Caco-2 (cell line): ENCODE measurements at regions not wholly inside any gene's neighbourhood (a gene's known extent, or its start where the extent isn't known, plus 50 kb on each side); places are given as distances from the start of the nearest gene placed in this dataset.

Experiments used
- BruUV-seq: library from RNA; stranded (reverse); fragments of 400-500 nt; replicated peaks from 2 replicates; lab custom pipeline; 2021; lab: Mats Ljungman, UMichigan
- CTCF ChIA-PET: fragments of 300-600 bp; sonication (Branson Sonifier 250); formaldehyde crosslinking; loops from one replicate; lab custom pipeline; 2022; ENCODE audit warnings: antibody characterized with exemption; lab: Charles Lee
- POLR2A ChIA-PET: fragments of 300-600 bp; sonication (Branson Sonifier 250); formaldehyde crosslinking; loops from one replicate; lab custom pipeline; 2022; ENCODE audit warnings: antibody characterized with exemption; lab: Charles Lee
- DNase-seq, 2 experiments: peaks; one replicate each; pipeline versions ENCODE4 v3.0.0 to v3.0.0-alpha.2; 2020 to 2022
- H3K27me3 ChIP-seq: replicated peaks from 2 replicates; pipeline ENCODE4 v1.6.0; 2011; ENCODE audit warnings: low read length; ENCODE audit not compliant: control insufficient read depth, insufficient read depth
- H3K36me3 ChIP-seq: 2 replicates; pipeline ENCODE4 v1.5.1; 2011; ENCODE audit warnings: low read length; ENCODE audit not compliant: control insufficient read depth, insufficient read depth
- H3K4me1 ChIP-seq: fragments of 250-450 bp; sonication (Bioruptor Pico); 2 replicates; pipeline ENCODE4 v1.5.1; 2020; ENCODE audit warnings: mild to moderate bottlenecking
- H3K4me3 ChIP-seq: 2 replicates; pipeline ENCODE4 v1.5.1; 2011; ENCODE audit warnings: low read depth, mild to moderate bottlenecking, control low read depth, low read length
- H3K9me3 ChIP-seq: fragments of 250-450 bp; sonication (Bioruptor Pico); 2 replicates; pipeline ENCODE4 v1.5.1; 2020; ENCODE audit warnings: mild to moderate bottlenecking, moderate library complexity
- H3K27ac Mint-ChIP-seq: one replicate; pipeline ENCODE4 v1.8.0; 2022; ENCODE audit warnings: mixed read lengths; ENCODE audit not compliant: unreplicated experiment
- H3K27me3 Mint-ChIP-seq: one replicate; pipeline ENCODE4 v1.8.0; 2022; ENCODE audit warnings: mixed read lengths; ENCODE audit not compliant: insufficient read depth, unreplicated experiment
- H3K36me3 Mint-ChIP-seq: one replicate; pipeline ENCODE4 v1.8.0; 2022; ENCODE audit warnings: mild to moderate bottlenecking, mixed read lengths; ENCODE audit not compliant: insufficient read depth, unreplicated experiment
- H3K4me1 Mint-ChIP-seq: one replicate; pipeline ENCODE4 v1.8.0; 2022; ENCODE audit warnings: low read depth, mixed read lengths; ENCODE audit not compliant: unreplicated experiment
- H3K4me3 Mint-ChIP-seq: one replicate; pipeline ENCODE4 v1.8.0; 2022; ENCODE audit warnings: mild to moderate bottlenecking, moderate library complexity, mixed read lengths; ENCODE audit not compliant: unreplicated experiment
- H3K9me3 Mint-ChIP-seq: one replicate; pipeline ENCODE4 v1.8.0; 2022; ENCODE audit warnings: mixed read lengths; ENCODE audit not compliant: unreplicated experiment
- intact Hi-C: fragments of 100-400 bp; cut with micrococcal nuclease; formaldehyde crosslinking; loops from one replicate; pipeline ENCODE4 v1.10.0; 2022; ENCODE audit not compliant: unreplicated experiment
- TF ChIP-seq, protein P1 (sequence below), 2 experiments: fragments of 200-600 bp in 1 of 2; IDR thresholded peaks; 1 replicate in 1 of 2; 2 replicates in 1 of 2; pipeline versions ENCODE4 v1.5.1 to v1.8.0; 2011 to 2022; ENCODE audit warnings: antibody characterized with exemption in 1 of 2, control low read depth in 1 of 2, inconsistent platforms in 1 of 2, low read depth in 1 of 2, low read length in 1 of 2, mild to moderate bottlenecking in 1 of 2, moderate library complexity in 1 of 2; ENCODE audit not compliant: insufficient read depth in 1 of 2, severe bottlenecking in 1 of 2, unreplicated experiment in 1 of 2

DNA sequence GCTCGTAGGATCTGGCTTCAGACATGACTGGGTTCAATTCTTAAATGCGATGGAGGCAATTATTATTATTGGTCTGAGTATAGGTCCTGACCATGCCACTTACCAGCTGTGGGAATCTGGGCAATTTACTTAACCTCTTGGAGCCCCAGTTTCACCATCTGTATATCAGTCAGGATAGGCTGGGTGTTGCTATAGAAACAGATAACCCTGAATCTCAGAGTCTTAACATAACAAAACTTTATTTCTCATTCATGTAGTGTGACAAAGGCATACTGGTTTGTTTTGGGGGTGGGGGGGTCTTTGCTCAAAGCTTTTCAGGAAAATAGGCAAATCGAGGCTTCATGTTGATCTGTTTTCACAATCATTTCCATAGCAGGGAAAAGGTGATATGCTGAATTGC is 199.6 kb upstream of the SRRM4 start:
- no peaks in the 10 kb centered on the region for H3K36me3 ChIP-seq
- no peak overlapping the region for H3K4me3 ChIP-seq
- no peak overlapping the region for H3K4me3 Mint-ChIP-seq
- intact Hi-C loops = no loop called here
- POLR2A ChIA-PET = no interaction called here
- no peaks in the 10 kb centered on the region for H3K9me3 Mint-ChIP-seq
- BruUV-seq = no TSS peak
- no peaks in the 10 kb centered on the region for H3K27me3 ChIP-seq
- CTCF ChIA-PET = no interaction called here
- TF ChIP-seq, protein P1, sequence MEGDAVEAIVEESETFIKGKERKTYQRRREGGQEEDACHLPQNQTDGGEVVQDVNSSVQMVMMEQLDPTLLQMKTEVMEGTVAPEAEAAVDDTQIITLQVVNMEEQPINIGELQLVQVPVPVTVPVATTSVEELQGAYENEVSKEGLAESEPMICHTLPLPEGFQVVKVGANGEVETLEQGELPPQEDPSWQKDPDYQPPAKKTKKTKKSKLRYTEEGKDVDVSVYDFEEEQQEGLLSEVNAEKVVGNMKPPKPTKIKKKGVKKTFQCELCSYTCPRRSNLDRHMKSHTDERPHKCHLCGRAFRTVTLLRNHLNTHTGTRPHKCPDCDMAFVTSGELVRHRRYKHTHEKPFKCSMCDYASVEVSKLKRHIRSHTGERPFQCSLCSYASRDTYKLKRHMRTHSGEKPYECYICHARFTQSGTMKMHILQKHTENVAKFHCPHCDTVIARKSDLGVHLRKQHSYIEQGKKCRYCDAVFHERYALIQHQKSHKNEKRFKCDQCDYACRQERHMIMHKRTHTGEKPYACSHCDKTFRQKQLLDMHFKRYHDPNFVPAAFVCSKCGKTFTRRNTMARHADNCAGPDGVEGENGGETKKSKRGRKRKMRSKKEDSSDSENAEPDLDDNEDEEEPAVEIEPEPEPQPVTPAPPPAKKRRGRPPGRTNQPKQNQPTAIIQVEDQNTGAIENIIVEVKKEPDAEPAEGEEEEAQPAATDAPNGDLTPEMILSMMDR (IDR thresholded peaks at IDR 0.05; ENCODE audit: insufficient read depth in 1 of 2, low read depth in 1 of 2, low read length in 1 of 2, severe bottlenecking in 1 of 2, unreplicated experiment in 1 of 2) = no peak
- H3K4me1 ChIP-seq = no peaks in the 10 kb centered on the region
- no peaks in the 10 kb centered on the region for H3K36me3 Mint-ChIP-seq
- no peaks in the 10 kb centered on the region for H3K4me1 Mint-ChIP-seq
- DNase-seq = no peak
- no peak overlapping the region for H3K27ac Mint-ChIP-seq
- H3K27me3 Mint-ChIP-seq = peaks cover 13% of the 10 kb centered on the region
- H3K9me3 ChIP-seq = no peaks in the 10 kb centered on the region

DNA sequence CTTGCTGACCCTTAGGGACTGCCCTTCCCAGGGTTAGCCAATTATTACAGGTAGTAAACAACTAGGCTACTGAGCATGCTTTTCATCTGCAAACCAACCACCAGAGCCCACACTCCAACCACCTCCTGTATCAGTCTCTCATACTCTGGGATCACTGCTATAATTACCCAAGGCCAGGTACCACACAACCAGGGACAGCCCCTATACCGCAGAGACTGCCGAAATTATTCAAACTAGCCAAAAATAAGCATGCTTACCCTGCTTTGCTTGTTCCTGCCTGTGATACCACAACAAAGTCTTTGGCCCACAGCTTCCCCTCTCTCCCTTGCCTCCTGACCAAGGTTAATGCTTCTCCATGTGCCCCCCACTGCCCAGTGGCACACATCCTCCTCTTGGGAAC is 197.6 kb upstream of the SRRM4 start:
- H3K9me3 ChIP-seq = no peaks in the 10 kb centered on the region
- no peak overlapping the region for H3K4me3 Mint-ChIP-seq
- H3K27me3 Mint-ChIP-seq = peaks cover 13% of the 10 kb centered on the region
- TF ChIP-seq, protein P1 (IDR thresholded peaks at IDR 0.05; ENCODE audit: insufficient read depth in 1 of 2, low read depth in 1 of 2, low read length in 1 of 2, severe bottlenecking in 1 of 2, unreplicated experiment in 1 of 2) = no peak
- ChIA-PET POLR2A (no interaction called here), CTCF (no interaction called here)
- no peaks in the 10 kb centered on the region for H3K36me3 Mint-ChIP-seq
- no peaks in the 10 kb centered on the region for H3K4me1 ChIP-seq
- no peak for DNase-seq
- no peaks in the 10 kb centered on the region for H3K27me3 ChIP-seq
- BruUV-seq = no TSS peak
- H3K4me3 ChIP-seq = no peak overlapping the region
- H3K9me3 Mint-ChIP-seq = no peaks in the 10 kb centered on the region
- intact Hi-C loops = no loop called here
- no peaks in the 10 kb centered on the region for H3K36me3 ChIP-seq
- H3K27ac Mint-ChIP-seq = no peak overlapping the region
- no peaks in the 10 kb centered on the region for H3K4me1 Mint-ChIP-seq

DNA sequence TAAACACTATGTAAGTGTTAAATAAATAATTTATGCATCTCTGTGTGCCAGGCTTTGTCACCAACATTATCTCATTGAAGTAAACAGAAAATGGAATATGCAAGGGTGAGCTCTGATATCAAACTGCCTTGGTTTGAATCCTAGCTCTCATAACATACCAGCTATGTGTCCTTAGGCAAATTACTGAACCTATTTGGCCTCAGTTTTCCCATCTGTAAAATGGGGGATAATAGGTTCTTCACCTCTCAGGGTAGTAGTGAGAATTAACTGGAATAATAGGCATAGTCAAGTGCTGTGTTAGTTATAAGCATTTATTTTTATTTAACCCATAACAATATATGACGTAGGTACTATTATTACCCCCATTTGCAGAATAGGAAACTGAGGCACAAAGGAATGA is 190.8 kb upstream of the SRRM4 start:
- Mint-ChIP-seq H3K9me3 (peaks cover under 1% of the 10 kb centered on the region), H3K36me3 (no peaks in the 10 kb centered on the region), H3K27ac (no peak overlapping the region), H3K27me3 (peaks cover 5% of the 10 kb centered on the region), H3K4me3 (no peak overlapping the region), H3K4me1 (no peaks in the 10 kb centered on the region)
- DNase-seq = no peak
- H3K4me3 ChIP-seq = no peak overlapping the region
- H3K36me3 ChIP-seq = no peaks in the 10 kb centered on the region
- ChIA-PET POLR2A (no interaction called here), CTCF (no interaction called here)
- no TSS peak for BruUV-seq
- no peaks in the 10 kb centered on the region for H3K9me3 ChIP-seq
- H3K4me1 ChIP-seq = no peaks in the 10 kb centered on the region
- TF ChIP-seq, protein P1 (IDR thresholded peaks at IDR 0.05; ENCODE audit: insufficient read depth in 1 of 2, low read depth in 1 of 2, low read length in 1 of 2, severe bottlenecking in 1 of 2, unreplicated experiment in 1 of 2) = no peak
- intact Hi-C loops = no loop called here
- no peaks in the 10 kb centered on the region for H3K27me3 ChIP-seq
